ENCODE measurements at regions not wholly inside any gene's neighbourhood (a gene's known extent, or its start where the extent isn't known, plus 50 kb on each side); places are given as distances from the start of the nearest gene placed in this dataset.

- 96% methylated on average over 1 of the region's 1 CpG; no CpG with 5 or more reads in 1 of the 2 experiments for WGBS, 2 experiments (ENCODE audit: extremely low coverage in 1 of 2, insufficient coverage in 1 of 2, insufficient read length in 1 of 2, insufficient replicate concordance in 2 of 2, low coverage in 1 of 2, low lambda C conversion rate in 2 of 2, missing lambda C conversion rate in 1 of 2)
- POLR2A ChIA-PET (ENCODE audit: partially characterized antibody): interaction anchor here (1.5 kb wide), 1 partner anchor 135 kb away, joined by 3 read pairs; no protein-coding TSS in a partner anchor
- no peaks in the 10 kb centered on the region for H4K20me1 ChIP-seq (replicated peaks in 1 of 2; ENCODE audit: control insufficient read depth in 1 of 2, insufficient read depth in 2 of 2, low read length in 2 of 2)
- H3K79me1 ChIP-seq (ENCODE audit: low read depth, low read length): no peaks in the 10 kb centered on the region
- no peaks in the 10 kb centered on the region for H3K23me2 ChIP-seq (ENCODE audit: low read depth, low read length)
- CTCF ChIA-PET (ENCODE audit: partially characterized antibody): interaction anchor here (0.9 to 2.5 kb wide), 8 partner anchors 14 to 174 kb away, joined by 3 to 12 read pairs (median 4); no protein-coding TSS in a partner anchor
- H3K23ac ChIP-seq (ENCODE audit: insufficient read length): no peak overlapping the region
- H3K9ac ChIP-seq (replicated peaks in 1 of 4; ENCODE audit: extremely low read depth in 1 of 4, low read depth in 3 of 4, low read length in 3 of 4): no peak overlapping the region
- H3K56ac ChIP-seq (replicated peaks; ENCODE audit: insufficient read length, low read depth, low read length): no peak overlapping the region
- H3K4me3 ChIP-seq (ENCODE audit: extremely low read depth in 1 of 4, insufficient read depth in 2 of 4, low read depth in 3 of 4, low read length in 4 of 4): no peak overlapping the region
- no peak overlapping the region for H4K5ac ChIP-seq (ENCODE audit: insufficient read length, low read depth, low read length)
- H3K4me1 ChIP-seq (replicated peaks in 1 of 4; ENCODE audit: control insufficient read depth in 3 of 4, insufficient read depth in 4 of 4, low read length in 3 of 4): no peaks in the 10 kb centered on the region
- H3K9me3 ChIP-seq (ENCODE audit: insufficient read depth in 2 of 2, low read depth in 1 of 2, low read length in 1 of 2): no peaks in the 10 kb centered on the region
- no peak overlapping the region for H3K27ac ChIP-seq (ENCODE audit: low read depth, low read length)
- no peak overlapping the region for H2AK5ac ChIP-seq (ENCODE audit: low read depth, low read length)
- no peaks in the 10 kb centered on the region for H3K79me2 ChIP-seq (ENCODE audit: control insufficient read depth in 1 of 2, insufficient read depth in 2 of 2, low read length in 2 of 2)
- DNase-seq (ENCODE audit: low read depth in 1 of 2, low spot score in 2 of 2) (no peak), FAIRE-seq (no peak)
- H3K27me3 ChIP-seq (replicated peaks in 1 of 4; ENCODE audit: control insufficient read depth in 3 of 4, extremely low read depth in 1 of 4, insufficient read depth in 3 of 4, low read length in 3 of 4): no peaks in the 10 kb centered on the region
- no peak overlapping the region for H2BK12ac ChIP-seq (ENCODE audit: low read depth, low read length)
- H4K91ac ChIP-seq (replicated peaks; ENCODE audit: insufficient read length, low read length): no peak overlapping the region
- H3K4ac ChIP-seq (replicated peaks; ENCODE audit: insufficient read length, low read depth, low read length): no peak overlapping the region
- H3K14ac ChIP-seq (ENCODE audit: insufficient read length): no peak overlapping the region
- no peak overlapping the region for H2BK120ac ChIP-seq (replicated peaks; ENCODE audit: low read depth, low read length)
- no peak overlapping the region for H2BK20ac ChIP-seq (ENCODE audit: low read length)
- no peak overlapping the region for H2AFZ ChIP-seq (ENCODE audit: low read length)
- no peak overlapping the region for H2BK15ac ChIP-seq (ENCODE audit: low read length)
- no peak overlapping the region for H3K4me2 ChIP-seq (ENCODE audit: insufficient read depth in 1 of 2, low read depth in 2 of 2, low read length in 2 of 2)
- no peaks in the 10 kb centered on the region for H3K36me3 ChIP-seq (ENCODE audit: control insufficient read depth in 2 of 4, insufficient read depth in 4 of 4, low read length in 3 of 4)
- H2BK5ac ChIP-seq (ENCODE audit: low read depth, low read length): no peak overlapping the region
- no peak overlapping the region for H4K8ac ChIP-seq (ENCODE audit: extremely low read depth, insufficient read depth, low read length)
- H3K18ac ChIP-seq (ENCODE audit: extremely low read depth, low read length): no peak overlapping the region
- TF ChIP-seq CREB1 (IDR thresholded peaks at IDR 0.05) (no peak), HDAC2 (IDR thresholded peaks at IDR 0.05; ENCODE audit: borderline replicate concordance in 1 of 2, low read depth in 2 of 2, low read length in 2 of 2) (no peak), NRF1 (IDR thresholded peaks at IDR 0.05; ENCODE audit: low read depth, low read length) (no peak), SUZ12 (IDR thresholded peaks at IDR 0.05; ENCODE audit: low read length) (no peak), CEBPB (IDR thresholded peaks at IDR 0.05; ENCODE audit: low read depth, low read length) (no peak), POLR2AphosphoS5 (IDR thresholded peaks at IDR 0.05; ENCODE audit: low read depth, low read length) (no peak), CTBP2 (IDR thresholded peaks at IDR 0.05; ENCODE audit: borderline replicate concordance, insufficient read depth, insufficient read length, low read length) (no peak), SP4 (IDR thresholded peaks at IDR 0.05; ENCODE audit: low read length) (no peak)
Observed at GRCh38 chr5:91245871-91246270, 137.2 kb downstream of the ARRDC3 start.

Measured in H1 (cell line).